ENCODE measurements at regions not wholly inside any gene's neighbourhood (a gene's known extent, or its start where the extent isn't known, plus 50 kb on each side); places are given as distances from the start of the nearest gene placed in this dataset.

- DNase-seq (ENCODE audit: low read depth), result no peak
These were observed 274.3 kb downstream of the MZT1 start for GRCh38 chr13:72453161-72453560.

DNA sequence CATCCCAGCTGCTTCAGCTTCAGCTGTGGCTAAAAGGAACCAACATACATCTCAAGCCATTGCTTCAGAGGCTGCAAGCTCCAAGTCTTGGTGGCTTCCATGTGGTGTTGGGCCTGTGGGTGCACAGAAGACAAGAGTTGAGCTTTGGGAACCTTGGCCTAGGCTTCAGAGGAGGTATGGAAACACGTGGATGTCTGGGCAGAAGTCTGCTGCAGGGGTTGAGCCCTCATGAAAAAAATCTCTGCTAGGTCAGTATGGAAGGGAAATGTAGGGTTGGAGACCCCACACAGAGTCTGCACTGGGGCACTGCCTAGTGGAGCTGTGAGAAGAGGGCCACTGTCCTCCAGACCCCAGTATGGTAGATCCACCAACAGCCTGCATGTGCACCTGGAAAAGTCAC, 279.3 kb downstream of the MZT1 start:
- DNase-seq (ENCODE audit: low read depth), result no peak

- no peak for DNase-seq (ENCODE audit: low read depth)
These were observed 282.4 kb downstream of the MZT1 start for GRCh38 chr13:72444999-72445398.

GRCh38 chr13:72437458-72437857, 290.0 kb downstream of the MZT1 start:
- DNase-seq (ENCODE audit: low read depth), result no peak

- DNase-seq (ENCODE audit: low read depth), result no peak
These were observed 292.2 kb downstream of the MZT1 start for GRCh38 chr13:72435251-72435650.

DNA sequence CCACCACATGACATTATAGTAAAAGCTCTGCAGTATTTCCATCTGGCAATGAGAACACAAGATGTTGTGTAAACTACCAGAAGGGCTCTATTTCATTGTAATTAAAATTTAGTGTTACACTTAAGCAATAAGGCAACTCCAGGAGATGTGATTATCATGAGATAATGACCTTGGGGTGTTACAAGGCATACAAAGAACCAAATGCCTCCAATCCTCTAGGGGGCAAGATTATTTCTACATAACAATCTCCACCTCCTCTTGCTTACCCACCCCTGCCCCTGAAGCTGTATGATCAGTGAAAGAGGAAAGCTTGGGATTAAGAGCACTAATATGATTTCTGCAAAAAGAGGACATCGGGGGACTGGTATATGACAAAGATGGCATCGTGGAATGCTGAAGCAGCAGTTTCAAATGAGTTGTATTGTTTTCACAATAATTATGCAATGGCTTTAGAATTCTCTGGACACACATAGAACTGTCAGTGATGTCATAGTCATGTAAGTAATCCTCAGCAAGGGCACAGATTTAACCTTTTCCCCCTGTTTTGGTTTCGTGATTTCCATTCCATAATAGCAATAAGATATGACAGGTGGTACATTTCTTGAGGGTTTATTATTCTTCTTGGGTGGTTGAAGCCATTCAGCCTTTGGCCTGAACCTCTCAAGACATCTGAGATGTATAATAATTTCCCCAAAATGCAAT, 295.3 kb downstream of the MZT1 start:
- no peak for DNase-seq (ENCODE audit: low read depth)

DNA sequence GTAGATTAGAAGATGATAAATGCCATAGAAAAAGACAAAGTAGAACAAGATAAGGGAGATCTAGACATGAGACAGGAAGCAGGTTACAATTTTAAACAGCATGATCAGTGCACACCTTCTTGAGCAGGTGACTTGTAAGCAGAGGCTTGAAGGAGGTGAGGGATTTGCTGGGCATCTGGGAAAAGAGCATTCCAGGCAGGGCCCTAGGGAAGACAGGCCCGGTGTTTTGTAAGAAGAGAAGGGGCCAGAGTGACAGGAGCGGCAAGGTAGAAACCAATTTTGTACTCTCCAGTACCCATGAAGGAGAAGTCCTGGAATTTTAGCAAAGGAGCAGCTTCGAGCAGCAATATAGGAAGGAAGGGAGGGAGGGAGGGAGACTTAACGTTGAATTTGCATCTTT, 296.5 kb downstream of the MZT1 start:
- DNase-seq (ENCODE audit: low read depth), result no peak

- DNase-seq (ENCODE audit: low read depth), result no peak
These were observed 299.5 kb downstream of the MZT1 start for GRCh38 chr13:72427757-72428528.

DNA sequence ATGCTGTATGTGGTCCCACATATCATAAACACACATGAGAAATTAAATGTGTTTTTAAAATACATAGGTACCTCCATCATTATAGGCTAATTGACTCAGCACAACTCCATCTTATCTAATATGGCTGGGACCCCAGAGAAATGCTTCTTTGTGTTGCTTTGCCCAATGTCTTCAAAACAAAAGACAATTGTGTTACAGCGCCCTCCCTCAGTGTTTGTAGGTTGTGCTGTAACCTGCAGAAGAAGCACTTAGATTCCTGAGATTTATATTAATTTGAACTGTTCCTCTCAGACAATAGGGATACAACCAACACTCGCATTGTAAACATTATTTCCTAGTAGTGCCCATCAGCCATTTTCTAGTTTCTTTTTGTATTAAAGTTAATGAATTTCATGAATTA, 303.4 kb downstream of the MZT1 start:
- no peak for DNase-seq (ENCODE audit: low read depth)

GRCh38 chr13:72415817-72416216, 311.6 kb downstream of the MZT1 start:
- no peak for DNase-seq (ENCODE audit: low read depth)

DNA sequence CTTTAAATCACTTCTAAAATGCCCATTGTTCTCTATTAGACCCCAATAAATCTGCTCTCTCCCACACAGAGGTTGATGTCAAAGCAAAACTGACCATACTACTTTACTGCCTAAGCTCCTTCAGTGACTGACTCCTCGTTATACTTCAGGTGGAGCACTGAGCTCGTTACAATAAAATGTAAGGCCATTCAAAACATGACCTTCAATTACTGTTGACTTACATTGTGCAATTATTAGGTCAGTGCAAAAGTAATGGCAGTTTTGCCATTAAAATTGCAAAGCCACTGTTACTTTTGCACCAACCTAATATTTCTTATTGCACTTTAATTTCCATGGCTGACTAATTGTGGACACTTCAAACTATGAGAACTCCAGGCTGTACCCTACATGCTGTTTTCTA, 314.9 kb downstream of the MZT1 start:
- DNase-seq (ENCODE audit: low read depth), result no peak

GRCh38 chr13:72405441-72405840, 322.0 kb downstream of the MZT1 start:
- no peak for DNase-seq (ENCODE audit: low read depth)

- no peak for DNase-seq (ENCODE audit: low read depth)
These were observed 323.9 kb downstream of the MZT1 start for GRCh38 chr13:72403396-72404010.

DNA sequence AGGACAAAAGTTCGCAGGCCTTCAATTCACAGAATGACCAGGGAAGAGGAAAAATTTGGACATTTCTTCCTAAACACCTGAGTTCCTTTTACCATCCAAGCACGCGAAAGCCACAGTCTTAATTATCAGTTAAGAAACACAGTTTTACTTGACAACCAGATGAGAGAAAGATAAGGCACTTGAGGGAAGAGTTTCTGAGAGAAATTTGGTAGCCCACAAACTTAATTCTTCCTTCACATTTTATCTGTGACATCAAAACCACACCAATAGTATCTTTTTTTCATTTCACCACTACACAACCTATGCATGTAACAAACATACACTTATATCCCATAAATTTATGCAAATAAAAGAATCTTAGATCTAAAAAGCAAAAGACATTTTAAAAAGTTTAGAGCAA, 326.6 kb downstream of the MZT1 start:
- DNase-seq (ENCODE audit: low read depth), result no peak

DNA sequence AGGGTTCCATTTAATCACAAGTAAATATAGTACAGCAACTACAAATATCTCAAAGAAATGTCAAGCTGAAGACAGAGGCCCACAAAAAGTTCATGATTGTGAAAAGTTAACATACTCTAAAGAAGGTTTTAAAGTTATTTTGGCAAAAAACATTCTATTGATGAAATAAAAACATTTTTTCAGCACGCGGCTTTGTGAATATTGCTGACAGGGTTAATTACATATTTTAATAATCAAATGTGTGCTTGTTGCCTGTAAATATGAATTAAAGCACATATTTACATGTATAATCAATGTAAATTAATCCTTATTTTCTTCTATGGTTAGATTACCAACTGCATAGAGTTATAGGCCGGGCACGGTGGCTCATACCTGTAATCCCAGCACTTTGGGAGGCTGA, 328.1 kb downstream of the MZT1 start:
- DNase-seq (ENCODE audit: low read depth), result no peak

GRCh38 chr13:72397265-72397664, 330.2 kb downstream of the MZT1 start:
- no peak for DNase-seq (ENCODE audit: low read depth)

DNA sequence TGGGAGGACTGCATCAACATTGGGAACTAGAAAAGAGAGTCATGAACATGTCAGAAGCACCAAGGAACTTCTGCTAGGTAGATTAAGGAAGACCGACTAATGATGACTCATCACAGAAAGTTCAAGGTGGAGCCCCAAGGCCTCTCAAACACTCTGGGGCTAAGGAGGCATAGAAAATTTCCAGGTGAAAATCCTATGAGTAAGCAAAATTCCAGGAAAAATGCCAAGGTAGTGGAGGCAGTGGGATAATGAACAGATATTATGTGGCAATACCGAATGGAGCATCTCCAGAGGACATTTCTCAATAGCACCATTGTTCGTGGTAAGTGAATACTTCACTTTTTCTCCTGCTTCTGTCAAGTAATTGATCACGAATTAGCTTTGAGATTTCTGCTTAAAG, 336.5 kb downstream of the MZT1 start:
- DNase-seq (ENCODE audit: low read depth), result no peak

DNA sequence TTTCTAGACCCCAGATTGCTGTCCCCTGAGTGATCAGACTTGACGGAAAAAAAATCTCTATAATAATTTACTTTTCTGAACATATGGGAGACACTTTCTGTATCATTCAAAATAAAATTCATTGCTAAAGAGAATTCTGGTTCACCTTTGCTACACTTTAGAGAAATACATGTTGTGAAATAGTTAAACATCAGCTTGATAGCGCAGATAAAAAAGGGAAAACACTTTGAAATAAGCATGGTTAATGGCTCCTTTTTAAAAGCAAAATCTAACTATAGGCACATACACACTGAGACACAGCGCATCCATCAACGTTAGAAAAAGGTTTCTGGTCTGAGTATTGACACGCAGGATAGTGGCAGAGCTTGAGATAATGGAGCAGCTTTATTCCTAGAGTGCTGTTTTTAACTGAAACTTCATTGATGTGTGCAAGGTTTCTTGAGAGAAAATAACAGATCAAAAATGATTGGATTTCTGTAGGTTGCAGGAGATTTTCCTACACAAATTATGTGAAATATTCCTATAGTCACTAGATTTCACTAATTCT, 341.2 kb downstream of the MZT1 start:
- DNase-seq (ENCODE audit: low read depth), result no peak

- no peak for DNase-seq (ENCODE audit: low read depth)
These were observed 342.6 kb downstream of the MZT1 start for GRCh38 chr13:72384879-72385278.

DNA sequence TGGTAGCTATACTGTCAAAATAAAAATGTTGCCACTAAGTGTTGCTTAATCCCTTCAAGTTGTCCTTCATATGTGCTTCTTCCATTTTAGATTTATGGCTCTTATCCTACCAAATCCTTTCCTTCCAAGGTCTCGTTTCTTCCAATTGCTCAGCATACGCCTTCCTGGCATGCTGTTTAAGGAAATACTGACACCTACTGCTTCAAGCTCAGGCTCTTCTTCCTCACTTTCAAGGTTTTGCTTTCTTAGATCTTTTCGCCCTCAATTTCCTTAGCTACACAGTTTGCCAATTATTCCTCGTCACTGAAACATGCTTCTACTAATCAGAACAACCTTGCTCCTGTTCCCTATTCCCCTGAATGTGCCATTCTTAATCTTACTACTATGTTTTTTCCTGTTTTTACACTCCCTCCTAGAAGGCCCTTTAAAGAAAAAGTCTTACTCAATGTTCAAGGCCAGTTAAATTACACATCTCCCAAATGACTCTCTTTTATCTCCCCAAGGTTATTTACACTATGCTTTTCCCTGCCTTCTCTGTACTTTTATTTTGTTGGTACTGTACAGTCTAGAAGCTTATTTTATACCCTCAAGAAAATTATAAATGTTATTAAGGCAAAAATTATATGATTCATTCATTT, 343.1 kb downstream of the MZT1 start:
- DNase-seq (ENCODE audit: low read depth), result no peak

DNA sequence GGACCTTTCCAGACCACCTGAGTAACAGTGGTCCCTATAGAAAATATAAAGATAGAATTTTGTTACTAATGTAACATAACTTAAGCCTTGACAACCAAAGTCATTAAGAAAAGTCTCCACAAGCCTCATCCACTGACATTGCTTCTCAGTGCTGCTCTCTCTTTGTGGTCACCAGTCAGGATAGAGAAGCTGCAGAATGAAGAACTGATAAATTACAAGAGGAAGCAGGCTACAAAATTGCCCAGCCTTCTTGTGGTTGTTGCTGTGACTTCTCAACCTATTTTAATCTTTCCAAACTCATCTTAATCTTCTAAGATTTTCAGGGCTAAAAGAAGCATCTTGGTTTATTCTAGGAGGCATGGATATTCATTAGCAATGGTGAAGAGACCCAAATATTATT, 343.8 kb downstream of the MZT1 start:
- DNase-seq (ENCODE audit: low read depth), result no peak

DNA sequence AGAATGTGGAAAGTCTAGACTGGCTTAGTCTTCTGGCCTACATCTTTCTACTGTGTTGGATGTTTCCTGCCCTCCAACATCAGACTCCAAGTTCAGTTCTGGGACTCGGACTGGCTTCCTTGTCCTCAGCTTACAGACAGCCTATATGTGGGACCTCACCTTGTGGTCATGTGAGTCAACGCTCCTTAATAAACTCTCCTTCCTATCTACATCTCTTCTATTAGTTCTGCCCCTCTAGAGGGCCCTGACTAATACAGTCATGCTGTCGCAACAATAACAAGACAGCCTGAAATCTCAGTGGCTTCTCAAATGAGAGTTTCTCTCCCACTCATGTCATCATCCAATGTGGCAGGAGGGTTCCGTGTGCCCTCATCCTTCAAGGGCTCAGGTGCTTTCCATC, 347.8 kb downstream of the MZT1 start:
- no peak for DNase-seq (ENCODE audit: low read depth)

- DNase-seq (ENCODE audit: low read depth), result no peak
These were observed 359.4 kb downstream of the MZT1 start for GRCh38 chr13:72368031-72368430.

Data from stimulated activated CD8-positive, alpha-beta memory T cell treated with anti-CD3 and anti-CD28 coated beads, Interleukin-4, amount 100 ng/mL, for 24 hours (primary cell).